GM23338 (cell line): ENCODE measurements at regions not wholly inside any gene's neighbourhood (a gene's known extent, or its start where the extent isn't known, plus 50 kb on each side); places are given as distances from the start of the nearest gene placed in this dataset.

Experiments used
- ATAC-seq: fragments of 200-7000 bp; cut with Tn5 transposase; 3 replicates; pipeline ENCODE4 v1.9.1; 2020
- DNase-seq: peaks from one replicate; pipeline ENCODE4 v3.0.0-alpha.2; 2015; ENCODE audit warnings: low spot score
- H2AFZ ChIP-seq: fragments of 200-600 bp; sonication (generic); 2 replicates; pipeline ENCODE4 v1.8.0; 2016; ENCODE audit warnings: antibody characterized with exemption, mild to moderate bottlenecking, moderate library complexity
- H3F3A ChIP-seq: fragments of 200-600 bp; sonication (generic); replicated peaks from 2 replicates; pipeline ENCODE4 v1.8.0; 2017; ENCODE audit warnings: antibody characterized with exemption, mixed run types, low read depth
- H3K27ac ChIP-seq: fragments of 200-600 bp; sonication (generic); 2 replicates; pipeline ENCODE4 v1.6.1; 2016; ENCODE audit warnings: low read depth
- H3K27me3 ChIP-seq: fragments of 200-600 bp; sonication (generic); 2 replicates; pipeline ENCODE4 v1.8.0; 2016; ENCODE audit warnings: mild to moderate bottlenecking, mixed run types, moderate library complexity; ENCODE audit not compliant: insufficient read depth
- H3K36me3 ChIP-seq: fragments of 200-600 bp; sonication (generic); 2 replicates; pipeline ENCODE4 v1.8.0; 2016; ENCODE audit warnings: mild to moderate bottlenecking; ENCODE audit not compliant: insufficient read depth
- H3K4me1 ChIP-seq: fragments of 200-600 bp; sonication (generic); 2 replicates; pipeline ENCODE4 v1.8.0; 2016; ENCODE audit warnings: mild to moderate bottlenecking, moderate library complexity; ENCODE audit not compliant: insufficient read depth
- H3K4me2 ChIP-seq: fragments of 200-600 bp; sonication (generic); 2 replicates; pipeline ENCODE4 v1.7.1; 2017; ENCODE audit warnings: mixed run types
- H3K4me3 ChIP-seq: fragments of 200-600 bp; sonication (generic); 2 replicates; pipeline ENCODE4 v1.6.1; 2016; ENCODE audit warnings: mixed run types
- H3K79me2 ChIP-seq: fragments of 200-600 bp; sonication (generic); replicated peaks from 2 replicates; pipeline ENCODE4 v1.8.0; 2017; ENCODE audit warnings: mild to moderate bottlenecking; ENCODE audit not compliant: insufficient read depth
- H3K9me2 ChIP-seq: fragments of 200-600 bp; sonication (generic); 2 replicates; pipeline ENCODE4 v1.8.0; 2017; ENCODE audit not compliant: insufficient read depth
- H4K20me1 ChIP-seq: fragments of 200-600 bp; sonication (generic); replicated peaks from 2 replicates; pipeline ENCODE4 v1.8.0; 2017; ENCODE audit warnings: mild to moderate bottlenecking; ENCODE audit not compliant: insufficient read depth
- H3K27ac Mint-ChIP-seq: 2 replicates; pipeline ENCODE4 v1.8.0; 2020; ENCODE audit warnings: inconsistent platforms, mild to moderate bottlenecking, moderate library complexity, mixed read lengths
- H3K27me3 Mint-ChIP-seq: 3 replicates; pipeline ENCODE4 v1.8.0; 2022; ENCODE audit warnings: low read depth, mild to moderate bottlenecking, moderate library complexity, mixed read lengths, inconsistent platforms; ENCODE audit not compliant: insufficient read depth, poor library complexity
- H3K36me3 Mint-ChIP-seq: 3 replicates; pipeline ENCODE4 v1.8.0; 2021; ENCODE audit warnings: low read depth, mild to moderate bottlenecking, inconsistent platforms, moderate library complexity, mixed read lengths
- H3K4me1 Mint-ChIP-seq: 3 replicates; pipeline ENCODE4 v1.8.0; 2020; ENCODE audit warnings: mild to moderate bottlenecking, inconsistent platforms, mixed read lengths
- H3K4me3 Mint-ChIP-seq: 3 replicates; pipeline ENCODE4 v1.8.0; 2021; ENCODE audit warnings: moderate library complexity, mild to moderate bottlenecking, inconsistent platforms, mixed read lengths
- H3K9me3 Mint-ChIP-seq: 3 replicates; pipeline ENCODE4 v1.8.0; 2020; ENCODE audit warnings: moderate library complexity, mild to moderate bottlenecking, inconsistent platforms, mixed read lengths
- CREB1 ChIP-seq: fragments of 250-450 bp; sonication (Bioruptor Pico); IDR thresholded peaks from 2 replicates; pipeline ENCODE4 v1.5.0; 2020; ENCODE audit warnings: low read depth, mild to moderate bottlenecking, moderate library complexity
- ETS1 ChIP-seq: IDR thresholded peaks from 2 replicates; pipeline ENCODE4 v1.6.1; 2016; ENCODE audit warnings: antibody characterized with exemption
- EZH2 ChIP-seq: fragments of 200-600 bp; sonication (generic); IDR thresholded peaks from one replicate; pipeline ENCODE4 v1.8.0; 2017; ENCODE audit warnings: antibody characterized with exemption, mild to moderate bottlenecking, low read depth; ENCODE audit not compliant: unreplicated experiment
- JUNB ChIP-seq: IDR thresholded peaks from one replicate; pipeline ENCODE4 v1.6.1; 2016; ENCODE audit warnings: antibody characterized with exemption; ENCODE audit not compliant: unreplicated experiment
- NANOG ChIP-seq: IDR thresholded peaks from 2 replicates; pipeline ENCODE4 v1.6.1; 2016; ENCODE audit warnings: antibody characterized with exemption, borderline replicate concordance
- POLR2AphosphoS5 ChIP-seq: IDR thresholded peaks from 2 replicates; pipeline ENCODE4 v1.6.1; 2016; ENCODE audit warnings: antibody characterized with exemption, low read depth
- ZNF462 ChIP-seq: fragments of 250-450 bp; sonication (Bioruptor Pico); IDR thresholded peaks from 2 replicates; pipeline ENCODE4 v1.5.0; 2020; ENCODE audit warnings: mild to moderate bottlenecking, moderate library complexity
- TF ChIP-seq, protein P1 (sequence below): IDR thresholded peaks from one replicate; pipeline ENCODE4 v1.6.1; 2018; ENCODE audit warnings: antibody characterized with exemption; ENCODE audit not compliant: unreplicated experiment
- TF ChIP-seq, protein P2 (sequence below), 2 experiments: fragments of 200-600 bp in 1 of 2; sonication (generic) in 1 of 2; conservative IDR thresholded peaks; 2 replicates each; pipeline versions ENCODE4 v1.5.1 to v1.6.1; 2016 to 2017; ENCODE audit warnings: antibody characterized with exemption in 2 of 2, low read depth in 2 of 2, mild to moderate bottlenecking in 2 of 2, moderate library complexity in 1 of 2

DNA sequence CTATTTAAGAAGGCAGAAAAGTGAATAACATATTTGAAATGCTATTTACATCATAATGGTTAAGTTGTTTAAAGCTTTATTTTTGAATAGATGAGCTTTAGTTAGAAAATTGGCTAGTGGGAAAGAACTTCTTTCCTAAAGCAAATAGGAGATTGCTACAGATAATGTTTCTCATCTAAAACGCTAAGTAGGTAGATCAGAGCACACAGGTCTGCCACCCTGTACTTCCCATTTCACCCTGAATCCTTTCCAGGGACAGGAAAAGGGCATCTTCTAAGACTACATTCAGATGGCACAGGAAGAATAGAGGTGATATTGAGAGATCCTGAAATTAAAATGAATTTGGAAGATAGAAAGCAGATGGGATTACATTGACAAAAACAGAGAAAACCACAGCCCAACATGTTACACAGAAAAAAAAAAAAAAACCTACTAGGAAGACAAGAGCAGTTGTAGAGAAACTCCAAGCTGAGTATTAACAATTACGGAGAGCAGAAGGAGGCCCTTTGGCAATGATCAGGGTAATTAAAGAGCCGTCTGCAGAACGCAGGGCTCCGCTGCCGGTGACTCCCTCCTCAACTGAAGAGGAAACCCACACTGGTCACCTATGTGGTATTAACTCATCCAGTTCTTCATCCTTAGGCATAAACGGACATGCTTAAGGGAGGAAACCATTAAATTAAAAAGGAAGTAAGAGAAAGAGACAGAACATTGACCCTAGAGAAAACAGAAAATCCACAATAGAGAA is 53.6 kb upstream of the MAP10 start (continued):
- TF ChIP-seq ZNF462 (CRISPR knock-in tag) (no peak), POLR2AphosphoS5 (no peak)

DNA sequence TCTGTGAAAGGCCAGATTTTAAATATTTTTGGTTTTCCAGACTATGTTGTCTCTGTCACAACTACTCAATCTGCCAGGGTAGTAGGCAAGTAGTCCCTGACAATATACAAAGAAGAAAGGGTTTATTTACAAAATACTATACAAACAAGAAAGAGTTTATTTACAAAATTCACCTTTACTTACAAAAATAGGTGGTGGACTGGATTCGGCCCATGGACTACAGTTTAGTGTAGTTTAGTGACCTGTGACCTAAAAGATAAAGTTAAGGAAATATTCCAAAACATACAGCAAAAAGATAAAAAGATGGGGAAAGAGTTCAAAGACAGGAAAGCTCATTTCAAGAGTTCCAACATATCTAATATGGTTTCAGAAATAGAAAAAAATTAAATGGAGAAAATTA is 52.9 kb upstream of the MAP10 start:
- peaks cover 24% of the 10 kb centered on the region for H3K9me3 Mint-ChIP-seq
- peaks cover 8% of the 10 kb centered on the region; the same call in 1 of the 2 replicates for H3K4me1 ChIP-seq
- no peaks in the 10 kb centered on the region; the same call in 1 of the 2 replicates for H3K9me2 ChIP-seq
- no peak overlapping the region for H3K4me2 ChIP-seq
- no peaks in the 10 kb centered on the region for H3K27me3 Mint-ChIP-seq
- no peak overlapping the region for H3K27ac ChIP-seq
- peaks cover 18% of the 10 kb centered on the region for H3K36me3 Mint-ChIP-seq
- H2AFZ ChIP-seq = no peak overlapping the region
- ATAC-seq (no peak), DNase-seq (no peak)
- H3K4me3 Mint-ChIP-seq = no peak overlapping the region
- no peak overlapping the region for H3K4me3 ChIP-seq
- no peak overlapping the region for H3K27ac Mint-ChIP-seq
- no peaks in the 10 kb centered on the region for H3K79me2 ChIP-seq
- H3K27me3 ChIP-seq = no peaks in the 10 kb centered on the region
- peaks cover 3% of the 10 kb centered on the region; the same call in 1 of the 3 replicates for H3K4me1 Mint-ChIP-seq
- H4K20me1 ChIP-seq = no peaks in the 10 kb centered on the region
- peaks cover 16% of the 10 kb centered on the region for H3K36me3 ChIP-seq
- H3F3A ChIP-seq = no peaks in the 10 kb centered on the region
- TF ChIP-seq, protein P1, sequence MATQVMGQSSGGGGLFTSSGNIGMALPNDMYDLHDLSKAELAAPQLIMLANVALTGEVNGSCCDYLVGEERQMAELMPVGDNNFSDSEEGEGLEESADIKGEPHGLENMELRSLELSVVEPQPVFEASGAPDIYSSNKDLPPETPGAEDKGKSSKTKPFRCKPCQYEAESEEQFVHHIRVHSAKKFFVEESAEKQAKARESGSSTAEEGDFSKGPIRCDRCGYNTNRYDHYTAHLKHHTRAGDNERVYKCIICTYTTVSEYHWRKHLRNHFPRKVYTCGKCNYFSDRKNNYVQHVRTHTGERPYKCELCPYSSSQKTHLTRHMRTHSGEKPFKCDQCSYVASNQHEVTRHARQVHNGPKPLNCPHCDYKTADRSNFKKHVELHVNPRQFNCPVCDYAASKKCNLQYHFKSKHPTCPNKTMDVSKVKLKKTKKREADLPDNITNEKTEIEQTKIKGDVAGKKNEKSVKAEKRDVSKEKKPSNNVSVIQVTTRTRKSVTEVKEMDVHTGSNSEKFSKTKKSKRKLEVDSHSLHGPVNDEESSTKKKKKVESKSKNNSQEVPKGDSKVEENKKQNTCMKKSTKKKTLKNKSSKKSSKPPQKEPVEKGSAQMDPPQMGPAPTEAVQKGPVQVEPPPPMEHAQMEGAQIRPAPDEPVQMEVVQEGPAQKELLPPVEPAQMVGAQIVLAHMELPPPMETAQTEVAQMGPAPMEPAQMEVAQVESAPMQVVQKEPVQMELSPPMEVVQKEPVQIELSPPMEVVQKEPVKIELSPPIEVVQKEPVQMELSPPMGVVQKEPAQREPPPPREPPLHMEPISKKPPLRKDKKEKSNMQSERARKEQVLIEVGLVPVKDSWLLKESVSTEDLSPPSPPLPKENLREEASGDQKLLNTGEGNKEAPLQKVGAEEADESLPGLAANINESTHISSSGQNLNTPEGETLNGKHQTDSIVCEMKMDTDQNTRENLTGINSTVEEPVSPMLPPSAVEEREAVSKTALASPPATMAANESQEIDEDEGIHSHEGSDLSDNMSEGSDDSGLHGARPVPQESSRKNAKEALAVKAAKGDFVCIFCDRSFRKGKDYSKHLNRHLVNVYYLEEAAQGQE = no peak
- TF ChIP-seq CREB1 (CRISPR knock-in tag) = no peak
- TF ChIP-seq POLR2AphosphoS5 = no peak
- TF ChIP-seq, protein P2, sequence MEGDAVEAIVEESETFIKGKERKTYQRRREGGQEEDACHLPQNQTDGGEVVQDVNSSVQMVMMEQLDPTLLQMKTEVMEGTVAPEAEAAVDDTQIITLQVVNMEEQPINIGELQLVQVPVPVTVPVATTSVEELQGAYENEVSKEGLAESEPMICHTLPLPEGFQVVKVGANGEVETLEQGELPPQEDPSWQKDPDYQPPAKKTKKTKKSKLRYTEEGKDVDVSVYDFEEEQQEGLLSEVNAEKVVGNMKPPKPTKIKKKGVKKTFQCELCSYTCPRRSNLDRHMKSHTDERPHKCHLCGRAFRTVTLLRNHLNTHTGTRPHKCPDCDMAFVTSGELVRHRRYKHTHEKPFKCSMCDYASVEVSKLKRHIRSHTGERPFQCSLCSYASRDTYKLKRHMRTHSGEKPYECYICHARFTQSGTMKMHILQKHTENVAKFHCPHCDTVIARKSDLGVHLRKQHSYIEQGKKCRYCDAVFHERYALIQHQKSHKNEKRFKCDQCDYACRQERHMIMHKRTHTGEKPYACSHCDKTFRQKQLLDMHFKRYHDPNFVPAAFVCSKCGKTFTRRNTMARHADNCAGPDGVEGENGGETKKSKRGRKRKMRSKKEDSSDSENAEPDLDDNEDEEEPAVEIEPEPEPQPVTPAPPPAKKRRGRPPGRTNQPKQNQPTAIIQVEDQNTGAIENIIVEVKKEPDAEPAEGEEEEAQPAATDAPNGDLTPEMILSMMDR (conservative IDR thresholded peaks at IDR 0.05; ENCODE audit: low read depth in 2 of 2) = no peak
- TF ChIP-seq EZH2 = no peak
- no peak for TF ChIP-seq NANOG
- TF ChIP-seq ETS1 = no peak
- TF ChIP-seq JUNB = no peak
